ENCODE measurements at regions not wholly inside any gene's neighbourhood (a gene's known extent, or its start where the extent isn't known, plus 50 kb on each side); places are given as distances from the start of the nearest gene placed in this dataset.

GRCh38 chr14:71204768-71205167 is 297.5 kb downstream of the PCNX1 start:
- Histone ChIP-seq H3K27me3 (ENCODE audit: control insufficient read depth in 2 of 2, insufficient read depth in 2 of 2, low read length in 2 of 2) (peaks cover 0 to 12% of the 10 kb centered on the region in 2 experiments; a peak in 1 of 5 replicates), H3K9me1 (ENCODE audit: control insufficient read depth, insufficient read depth, low read length) (no peaks in the 10 kb centered on the region), H3K79me2 (ENCODE audit: control insufficient read depth, insufficient read depth, low read length) (no peaks in the 10 kb centered on the region), H3K27ac (ENCODE audit: extremely low read depth, low read depth, low read length) (no peak overlapping the region), H3K4me3 (no peak overlapping the region), H2AFZ (ENCODE audit: low read depth, low read length) (no peak overlapping the region), H3K4me2 (ENCODE audit: insufficient read depth, low read length) (no peak overlapping the region), H4K20me1 (replicated peaks; ENCODE audit: control insufficient read depth, insufficient read depth, low read length) (no peaks in the 10 kb centered on the region), H3K4me1 (replicated peaks in 1 of 2; ENCODE audit: control insufficient read depth in 2 of 2, insufficient read depth in 2 of 2, low read length in 2 of 2) (no peaks in the 10 kb centered on the region; a peak in 1 of 5 replicates), H3K9ac (ENCODE audit: insufficient read depth in 1 of 2, low read depth in 2 of 2, low read length in 2 of 2) (no peak overlapping the region), H3K36me3 (ENCODE audit: control insufficient read depth, insufficient read depth, low read length) (no peaks in the 10 kb centered on the region), H3K9me3 (replicated peaks; ENCODE audit: control insufficient read depth, insufficient read depth, low read depth, low read length) (no peaks in the 10 kb centered on the region)
- no peak for DNase-seq (ENCODE audit: extremely low read depth in 1 of 4, low spot score in 3 of 4)
- 11% methylated on average over 1 of the region's 1 CpG for WGBS (ENCODE audit: insufficient coverage, low coverage, missing lambda C conversion rate)
- in situ Hi-C loops (cut with MboI) (no loop called here), intact Hi-C loops (cut with micrococcal nuclease) (no loop called here)
- no peak for ATAC-seq
- ChIA-PET POLR2A (no interaction called here), CTCF (ENCODE audit: low intra/inter-chr PET ratio) (no interaction called here)
- no peak for TF ChIP-seq THRA (IDR thresholded peaks at IDR 0.05)
- no peak for TF ChIP-seq HMG20B (CRISPR knock-in tag; IDR thresholded peaks at IDR 0.05)
- no peak for TF ChIP-seq SRSF9 (IDR thresholded peaks at IDR 0.05; ENCODE audit: borderline replicate concordance, low read depth, low read length)
- TF ChIP-seq ZNF316 (IDR thresholded peaks at IDR 0.05): no peak
- no peak for TF ChIP-seq TRIM25 (IDR thresholded peaks at IDR 0.05; ENCODE audit: borderline replicate concordance)
- BruUV-seq (replicated peaks): no TSS peak
- no peak for FAIRE-seq

Measured in K562 (cell line).